Mesendoderm (in vitro differentiated cells): ENCODE measurements at regions not wholly inside any gene's neighbourhood (a gene's known extent, or its start where the extent isn't known, plus 50 kb on each side); places are given as distances from the start of the nearest gene placed in this dataset.

Experiments used
- DNase-seq: peaks from one replicate; pipeline ENCODE4 v3.0.0; 2013
- H2AK5ac ChIP-seq: 2 replicates; pipeline ENCODE4 v1.6.1; 2013; ENCODE audit warnings: low read length, inconsistent platforms
- H2BK120ac ChIP-seq: 2 replicates; pipeline ENCODE4 v1.6.1; 2013; ENCODE audit warnings: low read depth, mild to moderate bottlenecking, low read length, moderate library complexity, mixed read lengths
- H2BK15ac ChIP-seq: replicated peaks from 2 replicates; pipeline ENCODE4 v1.6.1; 2013; ENCODE audit warnings: low read depth, mild to moderate bottlenecking, moderate library complexity
- H2BK5ac ChIP-seq: 2 replicates; pipeline ENCODE4 v1.6.1; 2013; ENCODE audit warnings: low read length, inconsistent platforms
- H3K18ac ChIP-seq: 2 replicates; pipeline ENCODE4 v1.6.1; 2013; ENCODE audit warnings: mild to moderate bottlenecking, low read length, mixed read lengths
- H3K23ac ChIP-seq: one replicate; pipeline ENCODE4 v1.6.1; 2013; ENCODE audit warnings: low read length
- H3K27ac ChIP-seq: 2 replicates; pipeline ENCODE4 v1.5.1; 2013; ENCODE audit warnings: low read depth, mild to moderate bottlenecking, inconsistent platforms, low read length, moderate library complexity
- H3K27me3 ChIP-seq: 2 replicates; pipeline ENCODE4 v1.6.1; 2013; ENCODE audit warnings: low read length, control low read depth, mild to moderate bottlenecking, inconsistent platforms; ENCODE audit not compliant: insufficient read depth, poor library complexity
- H3K36me3 ChIP-seq: 2 replicates; pipeline ENCODE4 v1.6.1; 2013; ENCODE audit warnings: low read length, inconsistent platforms; ENCODE audit not compliant: control insufficient read depth, insufficient read depth
- H3K4ac ChIP-seq: one replicate; pipeline ENCODE4 v1.6.1; 2013; ENCODE audit warnings: low read depth, mild to moderate bottlenecking, low read length, moderate library complexity
- H3K4me1 ChIP-seq: 2 replicates; pipeline ENCODE4 v1.6.1; 2013; ENCODE audit warnings: low read depth, low read length, inconsistent platforms; ENCODE audit not compliant: control insufficient read depth
- H3K4me2 ChIP-seq: 2 replicates; pipeline ENCODE4 v1.6.1; 2013; ENCODE audit warnings: low read length
- H3K4me3 ChIP-seq: 2 replicates; pipeline ENCODE4 v1.5.1; 2013; ENCODE audit warnings: mild to moderate bottlenecking, low read length
- H3K56ac ChIP-seq: one replicate; pipeline ENCODE4 v1.6.1; 2013; ENCODE audit warnings: low read length
- H3K79me1 ChIP-seq: 2 replicates; pipeline ENCODE4 v1.6.1; 2013; ENCODE audit warnings: low read length, inconsistent platforms
- H3K79me2 ChIP-seq: 2 replicates; pipeline ENCODE4 v1.6.1; 2013; ENCODE audit warnings: mild to moderate bottlenecking, low read length; ENCODE audit not compliant: control insufficient read depth, insufficient read depth
- H3K9ac ChIP-seq: 2 replicates; pipeline ENCODE4 v1.6.1; 2013; ENCODE audit warnings: low read length, inconsistent platforms
- H4K5ac ChIP-seq: one replicate; pipeline ENCODE4 v1.6.1; 2013; ENCODE audit warnings: low read length
- H4K8ac ChIP-seq: one replicate; pipeline ENCODE4 v1.6.1; 2013; ENCODE audit warnings: low read depth, mild to moderate bottlenecking, control low read depth, low read length, moderate library complexity
- WGBS: extraction: QIAGEN DNeasy Blood & Tissue Kit; methylation state at CpG from one replicate; pipeline ENCODE4 v1.1.7; 2013; ENCODE audit warnings: low lambda C conversion rate, missing lambda C conversion rate; ENCODE audit not compliant: insufficient coverage; ENCODE audit errors: extremely low coverage; 5-methylcytosine and 5-hydroxymethylcytosine counted together

GRCh38 chr7:21099432-21099831 lies 312.7 kb upstream of the SP8 start:
- Histone ChIP-seq H3K27ac (no peak overlapping the region), H3K9ac (no peak overlapping the region), H3K79me1 (no peaks in the 10 kb centered on the region), H2BK5ac (no peak overlapping the region), H3K4me2 (no peak overlapping the region), H4K5ac (no peak overlapping the region), H3K79me2 (no peaks in the 10 kb centered on the region), H3K4ac (no peak overlapping the region), H4K8ac (no peak overlapping the region), H3K4me1 (no peaks in the 10 kb centered on the region), H3K27me3 (peaks cover 2% of the 10 kb centered on the region), H3K36me3 (no peaks in the 10 kb centered on the region), H2BK15ac (no peak overlapping the region), H2AK5ac (no peak overlapping the region), H3K23ac (no peak overlapping the region), H3K18ac (no peak overlapping the region), H2BK120ac (no peak overlapping the region), H3K56ac (no peak overlapping the region), H3K4me3 (no peak overlapping the region)
- no CpG with 5 or more reads among the region's 1 CpG for WGBS
- DNase-seq = no peak

GRCh38 chr7:21099955-21100354 lies 313.3 kb upstream of the SP8 start:
- Histone ChIP-seq H3K27me3 (peaks cover 2% of the 10 kb centered on the region), H2BK5ac (no peak overlapping the region), H2BK15ac (no peak overlapping the region), H4K5ac (no peak overlapping the region), H2BK120ac (no peak overlapping the region), H3K27ac (no peak overlapping the region), H3K4me3 (no peak overlapping the region), H3K36me3 (no peaks in the 10 kb centered on the region), H3K4me1 (no peaks in the 10 kb centered on the region), H3K18ac (no peak overlapping the region), H2AK5ac (no peak overlapping the region), H3K23ac (no peak overlapping the region), H4K8ac (no peak overlapping the region), H3K4ac (no peak overlapping the region), H3K56ac (no peak overlapping the region), H3K79me2 (no peaks in the 10 kb centered on the region), H3K9ac (no peak overlapping the region), H3K4me2 (no peak overlapping the region), H3K79me1 (no peaks in the 10 kb centered on the region)
- no peak for DNase-seq

DNA sequence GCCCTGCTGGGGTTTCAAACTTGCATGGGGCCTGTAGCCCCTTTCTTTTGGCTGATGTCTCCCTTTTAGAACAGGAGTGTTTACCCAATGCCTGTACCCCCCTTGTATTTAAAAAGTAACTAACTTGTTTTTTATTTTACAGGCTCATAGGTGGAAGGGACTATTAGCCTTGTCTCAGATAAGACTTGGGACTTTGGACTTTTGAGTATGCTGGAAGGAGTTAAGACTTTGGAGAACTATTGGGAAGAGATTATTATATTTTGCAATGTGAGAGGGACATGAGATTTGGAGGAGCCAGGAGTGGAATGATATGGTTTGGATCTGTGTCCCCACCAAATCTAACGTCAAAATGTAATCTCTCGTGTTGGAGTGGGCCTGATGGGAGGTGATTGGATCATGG lies 314.9 kb upstream of the SP8 start:
- Histone ChIP-seq H3K18ac (no peak overlapping the region), H2BK120ac (no peak overlapping the region), H3K4me3 (no peak overlapping the region), H3K27ac (no peak overlapping the region), H3K4me2 (no peak overlapping the region), H4K5ac (no peak overlapping the region), H3K9ac (no peak overlapping the region), H3K56ac (no peak overlapping the region), H3K27me3 (peaks cover 2% of the 10 kb centered on the region), H2BK5ac (no peak overlapping the region), H2AK5ac (no peak overlapping the region), H2BK15ac (no peak overlapping the region), H3K23ac (no peak overlapping the region), H3K4ac (no peak overlapping the region), H3K79me1 (no peaks in the 10 kb centered on the region), H3K4me1 (no peaks in the 10 kb centered on the region), H3K36me3 (no peaks in the 10 kb centered on the region), H3K79me2 (no peaks in the 10 kb centered on the region), H4K8ac (no peak overlapping the region)
- no peak for DNase-seq
- no CpG with 5 or more reads among the region's 2 CpGs for WGBS

DNA sequence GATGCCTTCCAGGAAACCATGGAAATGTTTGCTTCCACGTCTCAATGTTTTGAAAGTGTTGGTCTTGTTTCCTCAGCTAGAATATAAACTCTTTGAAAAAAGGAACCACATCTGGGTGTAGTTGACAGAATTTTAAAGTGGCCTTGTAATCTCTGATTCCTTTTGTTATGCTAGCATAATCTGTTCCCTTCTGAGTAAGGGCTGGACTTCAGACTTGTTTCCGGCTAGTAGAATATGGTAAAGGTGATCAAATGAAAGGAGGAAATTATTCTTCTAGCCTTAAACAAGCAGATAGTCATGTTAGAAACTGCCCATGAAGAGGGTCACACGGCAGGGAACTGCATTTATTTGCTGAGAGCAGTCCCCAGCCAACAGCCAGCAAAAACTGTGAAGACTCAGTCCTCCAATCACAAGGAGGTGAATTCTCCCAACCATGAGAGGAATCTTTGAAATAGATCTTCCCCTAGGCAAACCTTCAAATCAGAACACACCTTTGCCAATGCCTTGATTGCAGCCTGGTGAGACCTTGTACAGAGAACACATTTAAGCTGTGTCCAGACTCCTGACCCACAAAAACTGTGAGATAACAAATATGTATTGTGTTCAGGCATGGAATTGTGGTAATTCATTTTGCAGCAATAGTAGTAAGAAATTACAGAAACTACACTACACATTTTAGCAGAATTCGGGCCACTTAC lies 316.9 kb upstream of the SP8 start:
- DNase-seq = no peak
- H3K79me2 ChIP-seq = no peaks in the 10 kb centered on the region
- H3K79me1 ChIP-seq = no peaks in the 10 kb centered on the region
- no peak overlapping the region for H3K9ac ChIP-seq
- H3K4me3 ChIP-seq = no peak overlapping the region
- no peak overlapping the region for H3K18ac ChIP-seq
- no peak overlapping the region for H4K8ac ChIP-seq
- no peak overlapping the region for H3K4me2 ChIP-seq
- no peak overlapping the region for H3K23ac ChIP-seq
- H3K27me3 ChIP-seq = peaks cover 2% of the 10 kb centered on the region
- no peak overlapping the region for H3K27ac ChIP-seq
- no peak overlapping the region for H2BK5ac ChIP-seq
- H2BK120ac ChIP-seq = no peak overlapping the region
- H3K36me3 ChIP-seq = no peaks in the 10 kb centered on the region
- no peak overlapping the region for H3K4ac ChIP-seq
- H4K5ac ChIP-seq = no peak overlapping the region
- H2AK5ac ChIP-seq = no peak overlapping the region
- H3K56ac ChIP-seq = no peak overlapping the region
- H3K4me1 ChIP-seq = no peaks in the 10 kb centered on the region
- no peak overlapping the region for H2BK15ac ChIP-seq
- WGBS = no CpG with 5 or more reads among the region's 4 CpGs

DNA sequence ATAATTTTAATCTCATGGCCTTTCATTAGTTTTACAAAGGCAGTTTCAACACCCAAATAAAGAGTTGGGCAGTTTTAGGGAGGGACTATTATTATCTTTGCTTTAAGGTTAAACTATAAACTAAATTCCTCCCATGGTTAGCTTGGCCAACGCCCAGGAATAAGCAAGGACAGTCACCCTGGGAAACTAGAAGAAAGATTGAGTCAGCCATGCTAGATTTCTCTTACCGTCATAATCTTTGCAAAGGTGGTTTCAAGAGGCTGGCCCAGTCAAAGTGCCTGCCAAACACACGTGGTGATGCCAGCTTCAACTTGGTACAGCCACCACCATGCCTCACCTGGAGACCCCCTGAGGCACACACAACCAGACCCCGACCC lies 317.4 kb upstream of the SP8 start:
- Histone ChIP-seq H3K4me1 (no peaks in the 10 kb centered on the region), H3K79me1 (no peaks in the 10 kb centered on the region), H3K27me3 (peaks cover 2% of the 10 kb centered on the region)

DNA sequence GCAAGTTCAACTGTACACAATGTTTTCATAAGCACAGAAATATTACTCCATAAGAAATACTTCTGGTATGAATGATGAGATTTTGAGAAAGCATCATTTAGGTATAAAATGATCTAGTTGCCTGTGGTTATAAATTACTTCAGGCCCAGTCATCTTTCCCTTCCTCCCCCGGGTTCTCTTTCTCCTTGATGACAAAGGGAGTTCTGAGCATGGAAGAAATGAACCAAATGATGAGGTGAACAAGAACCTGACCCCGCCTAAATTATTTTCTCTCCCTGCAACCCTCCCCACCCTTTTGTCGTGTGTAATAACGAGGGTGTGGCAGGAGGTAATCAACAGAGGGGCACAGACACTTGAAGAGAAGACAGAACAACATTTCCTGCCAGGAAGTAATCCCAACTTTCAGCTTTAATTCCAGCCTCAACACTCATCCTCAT lies 319.6 kb upstream of the SP8 start:
- H3K9ac ChIP-seq = no peak overlapping the region
- no peak overlapping the region for H2BK15ac ChIP-seq
- no peak overlapping the region for H4K8ac ChIP-seq
- H2BK5ac ChIP-seq = no peak overlapping the region
- no peak for DNase-seq
- H3K79me2 ChIP-seq = no peaks in the 10 kb centered on the region
- no peaks in the 10 kb centered on the region for H3K4me1 ChIP-seq
- WGBS = no CpG with 5 or more reads among the region's 4 CpGs
- H2AK5ac ChIP-seq = no peak overlapping the region
- no peak overlapping the region for H3K4ac ChIP-seq
- H4K5ac ChIP-seq = no peak overlapping the region
- H3K27me3 ChIP-seq = peaks cover 2% of the 10 kb centered on the region
- H3K36me3 ChIP-seq = no peaks in the 10 kb centered on the region
- H3K18ac ChIP-seq = no peak overlapping the region
- H3K79me1 ChIP-seq = no peaks in the 10 kb centered on the region
- no peak overlapping the region for H3K4me3 ChIP-seq
- no peak overlapping the region for H3K4me2 ChIP-seq
- H3K56ac ChIP-seq = no peak overlapping the region
- H2BK120ac ChIP-seq = no peak overlapping the region
- no peak overlapping the region for H3K23ac ChIP-seq
- H3K27ac ChIP-seq = no peak overlapping the region

More for the DNA sequence above, 317.4 kb upstream of the SP8 start:
- H3K4me3 ChIP-seq = no peak overlapping the region
- H4K5ac ChIP-seq = no peak overlapping the region
- H3K18ac ChIP-seq = no peak overlapping the region
- H3K4ac ChIP-seq = no peak overlapping the region
- no peak overlapping the region for H2BK120ac ChIP-seq
- H2AK5ac ChIP-seq = no peak overlapping the region
- no peak overlapping the region for H3K9ac ChIP-seq
- DNase-seq = no peak
- H4K8ac ChIP-seq = no peak overlapping the region
- H3K4me2 ChIP-seq = no peak overlapping the region
- H2BK5ac ChIP-seq = no peak overlapping the region
- H3K23ac ChIP-seq = no peak overlapping the region
- no peak overlapping the region for H3K56ac ChIP-seq
- H2BK15ac ChIP-seq = no peak overlapping the region
- no peak overlapping the region for H3K27ac ChIP-seq
- no peaks in the 10 kb centered on the region for H3K79me2 ChIP-seq
- no CpG with 5 or more reads among the region's 4 CpGs for WGBS
- no peaks in the 10 kb centered on the region for H3K36me3 ChIP-seq
